ENCODE measurements at regions not wholly inside any gene's neighbourhood (a gene's known extent, or its start where the extent isn't known, plus 50 kb on each side); places are given as distances from the start of the nearest gene placed in this dataset.
"Not testable (repeated sequence)": the region's sequence is repeated elsewhere in the genome, so short reads cannot be mapped to it uniquely, and the experiment has no call there.

GRCh38 chr5:21574438-21574837 is 1278.7 kb downstream of the CDH12 start:
- TF ChIP-seq POLR2A (IDR thresholded peaks at IDR 0.05): no peak
- no peak for TF ChIP-seq CTCF (IDR thresholded peaks at IDR 0.05)
- no peak for TF ChIP-seq EP300 (IDR thresholded peaks at IDR 0.05)
- no peak for TF ChIP-seq POLR2AphosphoS5 (IDR thresholded peaks at IDR 0.05)
- H3K4me1 ChIP-seq: no peaks in the 10 kb centered on the region
- H3K27ac ChIP-seq: no peak overlapping the region
- no peaks in the 10 kb centered on the region for H3K9me3 ChIP-seq
- peak in 1 of 2 donors; percentile 6 for DNase-seq
- intact Hi-C loops (cut with DNase I; ENCODE audit: low total_unique reads): no loop called here
- no peaks in the 10 kb centered on the region for H3K36me3 ChIP-seq
- H3K4me3 ChIP-seq: no peak overlapping the region
- WGBS, 5 donors: 40 to 61% (median 49%) methylated on average over 4 of the region's 4 CpGs
- H3K27me3 ChIP-seq: no peaks in the 10 kb centered on the region

DNA sequence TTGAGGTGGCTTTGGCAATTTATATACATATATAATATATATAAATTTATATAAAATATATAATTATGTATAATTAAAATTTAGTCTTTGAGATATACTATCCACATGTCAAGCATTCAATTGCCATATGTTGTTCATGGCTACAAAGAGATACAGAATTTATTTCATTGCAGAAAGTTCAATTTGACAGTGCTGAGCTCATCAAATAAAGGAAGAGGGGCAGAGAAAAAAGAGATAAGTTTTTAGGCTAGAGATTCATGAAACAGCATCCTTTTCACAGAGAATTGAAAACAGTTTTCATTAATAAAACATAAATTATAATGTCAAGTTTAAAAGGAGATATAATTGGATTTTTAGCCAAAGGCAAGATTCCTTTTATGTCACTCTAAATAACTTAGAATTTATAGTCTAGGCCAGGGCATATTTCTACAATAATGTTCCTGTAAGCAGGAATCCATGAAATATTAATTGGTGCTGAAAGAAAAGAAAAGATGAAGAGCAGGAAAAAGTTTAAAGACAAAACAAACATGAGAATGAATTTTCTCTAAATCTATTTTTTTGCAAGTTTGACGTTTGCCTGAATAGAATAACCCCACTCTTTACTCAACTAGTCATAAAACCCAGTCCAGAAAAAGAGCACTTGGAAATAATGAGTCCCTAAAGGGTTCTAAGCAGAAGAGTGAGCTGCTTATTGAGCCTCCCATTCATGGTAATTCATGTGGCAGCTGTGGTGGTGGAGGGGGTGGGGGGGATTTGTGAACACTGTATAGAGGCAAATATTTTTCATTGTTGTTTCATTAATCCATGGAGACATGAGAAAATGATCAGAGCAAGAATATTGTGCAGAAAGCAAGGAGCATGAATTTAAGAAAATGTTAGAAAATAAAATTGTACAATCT is 1279.5 kb downstream of the CDH12 start:
- no peaks in the 10 kb centered on the region for H3K27me3 ChIP-seq
- no peaks in the 10 kb centered on the region for H3K36me3 ChIP-seq
- no peak for TF ChIP-seq CTCF (IDR thresholded peaks at IDR 0.05)
- TF ChIP-seq POLR2A (IDR thresholded peaks at IDR 0.05): no peak
- TF ChIP-seq POLR2AphosphoS5 (IDR thresholded peaks at IDR 0.05): no peak
- no peak for TF ChIP-seq EP300 (IDR thresholded peaks at IDR 0.05)
- no peak overlapping the region for H3K4me3 ChIP-seq
- 67 to 87% (median 78%) methylated on average over 1 of the region's 1 CpG for WGBS, 5 donors
- intact Hi-C loops (cut with DNase I; ENCODE audit: low total_unique reads): no loop called here
- peak in 1 of 2 donors; percentile 2 for DNase-seq
- H3K27ac ChIP-seq: no peak overlapping the region
- H3K9me3 ChIP-seq: no peaks in the 10 kb centered on the region
- H3K4me1 ChIP-seq: no peaks in the 10 kb centered on the region

GRCh38 chr5:21571196-21571595 is 1281.9 kb downstream of the CDH12 start:
- H3K4me3 ChIP-seq; H3K36me3 ChIP-seq; H3K9me3 ChIP-seq; H3K4me1 ChIP-seq; intact Hi-C loops (cut with DNase I; ENCODE audit: low total_unique reads); H3K27ac ChIP-seq; DNase-seq; H3K27me3 ChIP-seq: not testable (repeated sequence)
- WGBS, 5 donors: 49 to 89% (median 73%) methylated on average over 1 of the region's 1 CpG

DNA sequence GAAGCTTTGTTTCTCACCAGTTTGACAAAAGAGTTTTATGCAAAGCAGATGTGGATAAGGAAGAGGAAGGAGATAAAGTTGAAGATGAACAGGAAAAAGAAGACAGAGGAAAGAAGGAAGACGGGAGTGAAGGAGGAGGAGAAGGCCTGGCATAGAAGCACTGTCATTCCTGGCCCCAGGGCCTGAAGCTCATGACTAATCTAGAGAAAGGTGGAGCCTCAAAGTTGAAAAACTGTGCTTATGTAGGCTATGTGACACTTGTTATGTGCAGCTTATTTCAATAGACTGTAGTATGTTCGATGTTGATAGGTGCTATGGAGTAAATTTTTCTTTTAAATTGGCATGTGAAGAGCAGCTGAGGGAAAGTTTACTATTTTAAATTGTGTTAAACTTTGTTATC is 1294.0 kb downstream of the CDH12 start:
- H3K4me1 ChIP-seq; H3K27me3 ChIP-seq; H3K9me3 ChIP-seq; DNase-seq; H3K4me3 ChIP-seq; H3K36me3 ChIP-seq; H3K27ac ChIP-seq; intact Hi-C loops (cut with DNase I; ENCODE audit: low total_unique reads): not testable (repeated sequence)
- 80 to 95% (median 87%) methylated on average over 2 of the region's 2 CpGs for WGBS, 5 donors

GRCh38 chr5:21552263-21552662 is 1300.9 kb downstream of the CDH12 start:
- 87 to 94% (median 93%) methylated on average over 2 of the region's 3 CpGs for WGBS, 5 donors

DNA sequence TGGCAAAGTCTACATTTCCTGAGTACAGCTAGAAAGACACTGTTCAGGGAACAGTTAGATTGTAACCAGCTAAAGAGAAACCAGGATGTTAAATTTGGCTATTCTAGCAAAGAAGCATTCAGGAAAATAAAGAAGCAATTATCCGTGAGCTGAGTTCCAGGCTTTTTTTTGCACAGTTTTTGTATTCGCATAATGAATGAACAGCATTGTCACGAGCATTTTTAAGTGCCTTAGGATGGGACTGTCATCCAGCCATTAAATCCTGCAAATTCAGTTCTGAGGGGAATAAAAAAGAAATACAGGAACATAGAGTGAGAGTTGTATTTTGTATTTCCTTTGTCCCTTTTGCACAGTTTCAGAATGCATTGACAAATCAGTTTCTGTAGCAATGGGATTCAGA is 1302.2 kb downstream of the CDH12 start:
- H3K36me3 ChIP-seq; intact Hi-C loops (cut with DNase I; ENCODE audit: low total_unique reads); H3K4me3 ChIP-seq; H3K9me3 ChIP-seq; H3K27me3 ChIP-seq; H3K27ac ChIP-seq; H3K4me1 ChIP-seq; DNase-seq: not testable (repeated sequence)
- WGBS, 5 donors: 84 to 96% (median 92%) methylated on average over 3 of the region's 3 CpGs

More at GRCh38 chr5:21552263-21552662, 1300.9 kb downstream of the CDH12 start:
- H3K4me1 ChIP-seq; H3K9me3 ChIP-seq; intact Hi-C loops (cut with DNase I; ENCODE audit: low total_unique reads); DNase-seq; H3K27ac ChIP-seq; H3K36me3 ChIP-seq; H3K4me3 ChIP-seq; H3K27me3 ChIP-seq: not testable (repeated sequence)

GRCh38 chr5:21547656-21548055 is 1305.5 kb downstream of the CDH12 start:
- H3K4me1 ChIP-seq; intact Hi-C loops (cut with DNase I; ENCODE audit: low total_unique reads); H3K36me3 ChIP-seq; H3K9me3 ChIP-seq; H3K27ac ChIP-seq; H3K4me3 ChIP-seq; H3K27me3 ChIP-seq; DNase-seq: not testable (repeated sequence)
- WGBS, 5 donors: 87 to 100% (median 92%) methylated on average over 2 of the region's 2 CpGs

- H3K27ac ChIP-seq; H3K4me1 ChIP-seq; H3K4me3 ChIP-seq; H3K27me3 ChIP-seq; H3K9me3 ChIP-seq; H3K36me3 ChIP-seq; intact Hi-C loops (cut with DNase I; ENCODE audit: low total_unique reads); DNase-seq: not testable (repeated sequence)
Observed at GRCh38 chr5:21535114-21535513, 1318.0 kb downstream of the CDH12 start.

DNA sequence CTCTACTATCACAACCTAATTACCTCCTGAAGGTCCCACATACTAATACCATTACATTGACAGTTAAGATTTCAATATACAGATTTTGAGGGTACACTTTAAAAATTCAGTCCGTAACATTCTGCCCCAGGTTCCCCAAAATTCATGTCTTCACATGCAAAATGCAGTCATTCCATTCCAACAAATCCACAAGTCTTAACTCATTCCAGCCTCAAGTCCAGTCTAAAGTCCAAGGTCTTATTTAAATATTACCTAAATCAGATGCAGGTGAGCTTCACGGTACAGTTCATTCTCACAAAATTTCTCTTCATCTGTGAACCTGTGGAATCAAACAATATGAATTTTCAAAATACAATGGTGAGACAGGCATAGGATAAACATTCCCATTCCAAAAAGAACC is 1332.0 kb downstream of the CDH12 start:
- H3K27ac ChIP-seq; H3K27me3 ChIP-seq; H3K36me3 ChIP-seq; DNase-seq; H3K9me3 ChIP-seq; intact Hi-C loops (cut with DNase I; ENCODE audit: low total_unique reads); H3K4me1 ChIP-seq; H3K4me3 ChIP-seq: not testable (repeated sequence)
- WGBS, 5 donors: 69 to 100% (median 87%) methylated on average over 1 to 2 of the region's 2 CpGs

GRCh38 chr5:21496926-21497325 is 1356.2 kb downstream of the CDH12 start:
- intact Hi-C loops (cut with DNase I; ENCODE audit: low total_unique reads); H3K4me3 ChIP-seq; H3K9me3 ChIP-seq; DNase-seq; H3K27me3 ChIP-seq; H3K4me1 ChIP-seq; H3K27ac ChIP-seq: not testable (repeated sequence)
- peaks cover 15 to 40% (median 34%) of the 10 kb centered on the region in 4 donors for H3K36me3 ChIP-seq
- 94 to 99% (median 98%) methylated on average over 2 to 9 of the region's 11 CpGs for WGBS, 5 donors

Data from stomach (tissue), 8 donors.